ENCODE measurements at regions not wholly inside any gene's neighbourhood (a gene's known extent, or its start where the extent isn't known, plus 50 kb on each side); places are given as distances from the start of the nearest gene placed in this dataset.
A peak's percentile ranks its signal among the peaks of the same experiment; 100 is the strongest.

- no peak for DNase-seq (ENCODE audit: low read depth)
Observed at GRCh38 chr4:17169699-17170098, 271.3 kb upstream of the LDB2 start.

DNA sequence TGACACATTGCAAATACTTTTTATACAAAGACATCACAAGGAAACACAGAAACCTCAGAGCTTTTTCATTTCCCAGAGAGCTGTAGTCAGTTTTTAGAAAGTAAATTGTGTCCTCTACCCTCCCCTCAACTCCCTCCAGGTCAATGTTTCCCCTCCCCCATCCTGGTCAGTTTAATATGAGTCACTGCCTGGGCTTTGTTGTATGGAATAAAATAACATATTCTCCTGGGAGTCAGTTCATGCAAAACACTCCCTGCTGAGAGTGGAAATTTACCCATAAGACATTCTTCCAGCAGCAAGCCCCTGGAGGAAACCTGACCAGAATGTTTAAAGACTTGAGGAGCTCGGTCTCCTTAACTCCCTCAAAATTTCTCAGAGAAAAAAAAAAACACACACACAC is 270.1 kb upstream of the LDB2 start:
- peak; percentile 69 for DNase-seq (ENCODE audit: low read depth)

DNA sequence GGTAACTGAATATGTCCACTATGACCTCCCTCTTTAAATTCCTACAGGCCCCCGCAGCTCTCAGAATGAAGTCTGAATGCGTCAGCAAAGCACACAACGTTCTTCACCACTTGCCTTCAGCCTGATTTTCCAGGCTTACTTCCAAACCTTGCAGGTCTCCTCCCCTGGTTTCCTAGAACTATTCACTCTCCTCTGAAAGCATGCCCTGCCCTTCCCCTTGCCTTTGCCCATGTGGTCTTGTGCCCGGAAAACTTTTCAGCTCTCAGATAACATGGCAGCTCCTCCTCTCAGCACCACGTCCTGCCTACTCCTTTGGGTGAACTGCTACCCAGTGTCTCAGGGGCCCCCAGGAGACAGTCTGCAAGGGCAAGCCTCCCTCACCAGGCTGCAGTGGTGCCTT is 268.5 kb upstream of the LDB2 start:
- DNase-seq (ENCODE audit: low read depth): no peak

DNA sequence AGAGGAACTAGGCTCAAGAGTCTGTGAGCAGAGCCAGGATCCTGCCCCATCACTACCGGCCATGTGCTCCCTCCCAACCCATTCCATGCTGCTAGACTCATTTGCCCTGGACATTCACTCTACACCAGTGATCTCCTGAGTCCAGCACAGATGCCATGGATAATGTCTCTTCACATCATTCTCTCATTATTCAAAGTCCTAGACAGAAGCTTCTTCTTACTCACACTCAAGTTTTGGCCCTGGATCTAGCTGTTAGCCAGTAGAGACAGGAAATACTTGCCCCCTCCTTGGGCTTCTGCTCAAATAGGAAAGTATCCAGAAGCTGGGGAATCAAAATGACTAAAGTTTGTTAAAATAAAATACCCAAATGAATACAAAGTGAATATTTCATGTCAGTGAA is 266.8 kb upstream of the LDB2 start:
- no peak for DNase-seq (ENCODE audit: low read depth)

DNA sequence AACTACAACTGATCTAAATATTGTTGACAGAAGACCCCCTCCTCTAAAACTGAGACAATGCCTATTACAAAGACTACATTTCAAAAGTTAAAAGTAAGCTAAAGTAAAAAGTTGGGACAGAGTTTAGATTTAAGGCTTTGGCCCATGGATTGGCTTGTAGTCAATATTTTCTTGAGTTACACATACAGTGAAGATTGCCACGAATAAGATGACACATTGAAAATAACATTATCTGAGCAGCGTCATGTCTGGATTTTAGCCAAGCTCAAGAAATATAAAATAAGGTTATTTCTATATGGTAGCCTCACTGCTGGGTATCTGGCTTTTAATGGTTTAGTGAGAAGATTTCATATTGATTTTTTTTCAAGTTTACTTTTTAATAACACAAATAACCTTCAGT is 266.2 kb upstream of the LDB2 start:
- DNase-seq (ENCODE audit: low read depth): no peak

- DNase-seq (ENCODE audit: low read depth): no peak
Observed at GRCh38 chr4:17163156-17163771, 264.8 kb upstream of the LDB2 start.

GRCh38 chr4:17157304-17157703 is 258.9 kb upstream of the LDB2 start:
- DNase-seq (ENCODE audit: low read depth): no peak

GRCh38 chr4:17155486-17155885 is 257.0 kb upstream of the LDB2 start:
- DNase-seq (ENCODE audit: low read depth): no peak

GRCh38 chr4:17153572-17153971 is 255.1 kb upstream of the LDB2 start:
- no peak for DNase-seq (ENCODE audit: low read depth)

DNA sequence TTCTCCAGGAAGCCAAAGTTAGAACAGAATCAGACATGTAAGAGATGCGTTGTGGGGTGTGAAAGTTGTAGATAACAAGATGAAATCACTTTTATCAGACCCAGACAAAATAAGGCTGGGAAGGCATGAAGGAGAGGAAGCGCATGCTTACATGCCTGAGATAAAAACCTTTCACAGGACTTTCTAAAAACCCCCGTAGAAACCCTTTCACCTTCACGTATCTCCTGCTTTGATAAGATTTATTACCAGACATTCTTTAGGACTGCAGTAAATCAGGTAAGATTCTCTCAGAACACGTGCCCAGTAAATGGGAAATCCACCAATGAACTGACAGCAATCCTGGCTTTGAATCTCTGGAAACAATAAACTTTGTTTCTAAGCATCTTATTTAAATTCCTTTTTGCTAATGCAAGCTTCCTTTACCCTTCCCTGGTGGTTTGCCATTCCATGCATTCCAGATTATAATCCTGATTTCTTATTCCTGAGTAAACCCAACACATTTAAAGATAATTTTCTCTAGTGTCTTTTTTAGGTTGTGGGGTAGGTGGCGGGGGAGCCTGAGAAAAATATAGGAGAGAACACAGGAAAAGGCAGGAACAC is 254.6 kb upstream of the LDB2 start:
- DNase-seq (ENCODE audit: low read depth): no peak

- peak; percentile 97 for DNase-seq (ENCODE audit: low read depth)
Observed at GRCh38 chr4:17142232-17142711, 243.8 kb upstream of the LDB2 start.

DNA sequence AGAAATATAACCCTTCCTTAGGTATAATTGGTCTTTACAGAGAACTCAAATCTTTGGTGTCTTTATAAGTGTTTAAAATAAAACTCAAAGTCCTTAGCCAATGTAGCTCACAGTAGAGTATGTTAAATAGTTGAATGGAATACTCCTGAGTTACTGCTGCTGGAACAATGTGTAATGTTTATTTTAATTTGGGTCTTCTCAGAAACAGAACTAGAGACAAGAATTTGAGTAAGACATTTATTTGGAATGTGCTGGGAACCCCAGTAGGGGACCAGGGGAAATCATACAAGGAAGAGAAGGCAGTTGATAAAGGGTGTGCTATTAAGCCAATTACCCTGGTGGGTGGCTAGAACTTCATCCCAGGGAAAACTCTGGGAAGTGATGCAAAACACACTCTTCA is 240.4 kb upstream of the LDB2 start:
- no peak for DNase-seq (ENCODE audit: low read depth)

DNA sequence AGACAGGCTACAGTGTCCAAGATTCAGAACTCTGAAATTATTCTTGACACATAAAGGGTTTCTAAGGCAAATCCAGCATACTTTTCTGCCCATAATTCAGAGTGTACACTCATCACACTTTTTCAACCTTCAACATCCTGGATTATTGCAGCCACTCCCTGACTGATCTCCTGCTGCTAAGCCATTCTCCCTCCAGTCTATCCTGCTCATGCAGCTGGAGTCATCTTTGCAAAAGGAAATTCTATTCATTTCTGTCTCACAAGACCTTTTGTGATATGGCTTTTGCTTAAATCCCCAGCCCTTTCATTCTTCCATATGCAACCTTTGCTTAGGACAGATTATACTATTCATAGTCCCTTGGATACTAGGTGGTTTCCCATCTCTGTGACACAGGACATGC is 236.1 kb upstream of the LDB2 start:
- no peak for DNase-seq (ENCODE audit: low read depth)

GRCh38 chr4:17134100-17134499 is 235.7 kb upstream of the LDB2 start:
- DNase-seq (ENCODE audit: low read depth): no peak

DNA sequence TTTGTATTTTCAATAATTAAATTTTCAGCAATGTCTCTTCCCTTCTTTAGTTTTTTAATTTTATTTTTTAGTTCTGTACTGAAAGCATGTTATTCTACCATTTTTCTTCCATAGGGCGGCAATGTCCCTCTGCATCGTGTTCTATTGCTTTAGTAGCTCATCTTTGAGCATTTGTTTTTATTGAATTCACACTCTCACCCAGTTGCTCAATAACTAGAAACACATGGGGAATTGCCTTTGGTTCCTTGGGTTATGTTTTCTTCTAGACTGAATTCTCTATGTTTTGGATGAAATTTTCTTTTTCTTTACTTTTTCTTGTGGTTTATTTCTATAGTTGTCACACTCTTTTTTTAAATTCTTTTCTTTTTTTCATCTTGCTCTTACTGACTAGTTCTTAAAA is 233.8 kb upstream of the LDB2 start:
- no peak for DNase-seq (ENCODE audit: low read depth)

GRCh38 chr4:17128268-17128667 is 229.8 kb upstream of the LDB2 start:
- no peak for DNase-seq (ENCODE audit: low read depth)

GRCh38 chr4:17126321-17126966 is 228.0 kb upstream of the LDB2 start:
- no peak for DNase-seq (ENCODE audit: low read depth)

- DNase-seq (ENCODE audit: low read depth): no peak
Observed at GRCh38 chr4:17124767-17125166, 226.3 kb upstream of the LDB2 start.

GRCh38 chr4:17120761-17121160 is 222.3 kb upstream of the LDB2 start:
- DNase-seq (ENCODE audit: low read depth): no peak

DNA sequence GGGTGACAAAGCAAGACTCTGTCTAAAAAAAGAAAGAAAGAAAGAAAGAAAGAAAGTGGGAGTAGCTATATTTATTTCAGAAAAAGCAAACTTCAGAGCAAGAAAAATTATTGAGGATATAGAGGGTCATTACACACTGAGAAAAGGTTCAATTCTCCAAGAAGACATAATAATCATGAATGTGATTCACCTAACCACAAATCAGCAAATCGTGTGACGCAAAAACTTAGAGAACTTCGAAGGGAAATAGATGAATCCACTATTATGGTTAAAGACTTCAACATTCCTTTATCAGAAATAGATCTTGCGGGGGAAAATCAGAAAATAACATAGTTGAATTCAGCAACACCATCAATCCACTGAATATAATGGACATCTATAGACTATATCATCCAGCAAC is 219.3 kb upstream of the LDB2 start:
- no peak for DNase-seq (ENCODE audit: low read depth)

DNA sequence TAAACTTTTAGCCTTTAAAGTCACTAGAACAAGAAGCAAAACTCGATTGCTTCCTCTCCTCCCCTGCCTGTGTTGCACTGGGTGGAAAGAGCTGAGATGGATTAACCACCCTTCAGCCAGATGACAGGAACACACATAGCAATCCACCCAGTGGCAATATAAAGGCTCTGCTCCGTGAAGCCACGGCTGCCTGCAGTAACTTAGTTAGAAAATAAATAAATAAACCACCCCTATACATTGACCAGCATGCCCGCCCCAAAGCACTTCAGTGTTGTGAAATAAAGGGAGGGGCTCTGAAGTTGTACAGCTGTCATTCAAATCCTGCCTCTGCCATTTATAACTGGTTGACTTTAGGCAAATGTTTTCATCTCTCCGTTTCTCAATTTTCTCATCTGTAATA is 217.1 kb upstream of the LDB2 start:
- DNase-seq (ENCODE audit: low read depth): no peak

DNA sequence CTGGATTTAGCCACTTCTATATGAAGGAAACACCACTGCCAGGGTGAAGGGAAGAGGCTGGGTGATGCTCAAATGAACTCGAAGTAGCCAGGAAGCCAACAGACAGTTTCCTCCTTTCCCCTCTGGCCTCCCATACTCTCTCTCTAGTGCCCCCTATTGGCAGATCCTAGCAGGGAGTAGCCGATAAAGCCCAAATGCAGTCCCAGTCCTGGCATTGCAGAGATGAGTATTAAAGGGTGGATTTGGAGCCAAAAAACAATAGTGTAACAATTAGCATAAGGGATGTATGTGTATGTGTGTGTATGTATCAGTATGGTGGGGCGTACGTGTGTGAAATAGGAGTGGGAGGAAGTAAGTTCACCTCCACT is 213.8 kb upstream of the LDB2 start:
- no peak for DNase-seq (ENCODE audit: low read depth)

DNA sequence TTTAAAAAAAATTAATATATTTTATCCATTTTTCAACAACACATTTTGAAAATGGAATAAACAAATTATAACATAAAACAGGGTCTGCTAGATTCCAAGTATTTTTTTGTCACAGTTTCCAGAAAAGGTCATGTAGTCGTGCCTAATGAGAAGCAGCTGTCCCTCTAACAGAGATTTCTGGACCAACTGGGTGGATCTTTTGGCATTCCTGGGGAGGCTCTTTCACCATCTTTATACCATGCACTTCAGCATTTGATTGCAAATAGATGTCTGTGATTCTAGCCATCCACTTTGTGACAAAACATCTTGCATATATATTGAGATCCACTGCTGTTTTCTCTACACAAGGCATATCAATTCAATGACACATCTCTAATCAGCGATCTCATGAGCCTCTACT is 210.7 kb upstream of the LDB2 start:
- no peak for DNase-seq (ENCODE audit: low read depth)

DNA sequence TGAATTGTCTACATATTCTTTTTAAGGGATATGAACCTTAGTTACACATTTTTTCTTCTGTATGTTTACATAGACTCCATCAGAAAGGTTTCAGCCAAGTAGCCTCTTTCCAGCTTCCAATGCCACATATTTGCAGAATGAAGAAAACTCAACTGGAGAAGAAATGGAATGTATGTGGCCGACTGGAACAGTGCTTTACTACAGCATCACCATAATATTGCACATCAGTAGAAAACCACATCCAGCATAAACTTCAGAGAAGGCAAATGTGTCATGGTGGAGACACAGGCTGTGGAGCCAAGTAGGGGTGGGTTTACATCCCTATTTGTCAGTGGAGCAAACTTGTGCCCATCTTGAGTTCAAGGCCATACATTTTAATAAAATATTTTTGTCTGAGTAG is 204.8 kb upstream of the LDB2 start:
- DNase-seq (ENCODE audit: low read depth): peak; percentile 84
